ENCODE measurements at regions not wholly inside any gene's neighbourhood (a gene's known extent, or its start where the extent isn't known, plus 50 kb on each side); places are given as distances from the start of the nearest gene placed in this dataset.

DNA sequence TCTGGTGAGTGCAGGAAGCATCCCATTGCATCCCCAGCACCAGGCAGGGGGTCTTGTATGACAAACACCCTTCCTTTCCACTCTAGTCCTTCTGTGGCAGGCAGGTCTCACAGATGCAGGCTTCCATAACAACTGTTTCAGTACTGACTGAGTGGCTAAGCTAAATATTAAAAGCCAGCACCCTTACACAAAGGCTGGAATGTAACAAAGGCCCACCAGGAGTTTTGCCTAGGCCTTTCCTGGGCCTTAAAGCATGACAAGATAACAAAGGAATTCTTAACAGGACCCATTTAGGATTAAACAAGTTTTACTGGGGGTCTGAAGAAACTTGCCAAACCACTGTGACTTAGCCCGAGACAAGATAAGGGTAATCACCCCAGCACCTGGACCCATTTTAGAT, 228.9 kb upstream of the RPL38 start:
- no peak for DNase-seq
- no peak for ATAC-seq
- H3K27ac Mint-ChIP-seq = no peak overlapping the region
- no peaks in the 10 kb centered on the region for H3K9me3 Mint-ChIP-seq
- H3K4me3 Mint-ChIP-seq = no peak overlapping the region
- peaks cover 23% of the 10 kb centered on the region for H3K27me3 Mint-ChIP-seq
- H3K4me1 Mint-ChIP-seq = no peaks in the 10 kb centered on the region

DNA sequence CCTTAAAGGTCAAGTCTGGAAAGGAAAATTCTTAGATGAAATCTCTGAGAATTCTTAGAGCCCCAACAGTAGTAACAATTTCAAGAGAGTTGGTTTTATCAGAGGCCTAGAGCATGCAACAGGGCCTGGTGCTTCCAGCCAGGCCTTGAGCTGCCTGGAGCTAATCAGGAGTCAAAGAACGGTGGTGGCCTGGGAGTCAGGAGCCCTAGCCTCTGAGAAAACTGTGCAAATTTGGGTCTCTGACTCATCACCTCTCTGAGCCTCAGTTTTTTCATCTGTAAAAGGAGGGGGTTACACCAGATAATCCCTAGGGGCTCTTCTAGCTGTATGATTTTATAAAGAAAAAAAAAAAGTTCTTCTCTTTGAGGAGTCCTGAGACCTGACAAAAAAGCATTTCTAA, 227.3 kb upstream of the RPL38 start:
- no peak overlapping the region for H3K4me3 Mint-ChIP-seq
- H3K27ac Mint-ChIP-seq = no peak overlapping the region
- H3K4me1 Mint-ChIP-seq = no peaks in the 10 kb centered on the region
- H3K27me3 Mint-ChIP-seq = peaks cover 10% of the 10 kb centered on the region
- DNase-seq (no peak), ATAC-seq (no peak)
- no peaks in the 10 kb centered on the region for H3K9me3 Mint-ChIP-seq

DNA sequence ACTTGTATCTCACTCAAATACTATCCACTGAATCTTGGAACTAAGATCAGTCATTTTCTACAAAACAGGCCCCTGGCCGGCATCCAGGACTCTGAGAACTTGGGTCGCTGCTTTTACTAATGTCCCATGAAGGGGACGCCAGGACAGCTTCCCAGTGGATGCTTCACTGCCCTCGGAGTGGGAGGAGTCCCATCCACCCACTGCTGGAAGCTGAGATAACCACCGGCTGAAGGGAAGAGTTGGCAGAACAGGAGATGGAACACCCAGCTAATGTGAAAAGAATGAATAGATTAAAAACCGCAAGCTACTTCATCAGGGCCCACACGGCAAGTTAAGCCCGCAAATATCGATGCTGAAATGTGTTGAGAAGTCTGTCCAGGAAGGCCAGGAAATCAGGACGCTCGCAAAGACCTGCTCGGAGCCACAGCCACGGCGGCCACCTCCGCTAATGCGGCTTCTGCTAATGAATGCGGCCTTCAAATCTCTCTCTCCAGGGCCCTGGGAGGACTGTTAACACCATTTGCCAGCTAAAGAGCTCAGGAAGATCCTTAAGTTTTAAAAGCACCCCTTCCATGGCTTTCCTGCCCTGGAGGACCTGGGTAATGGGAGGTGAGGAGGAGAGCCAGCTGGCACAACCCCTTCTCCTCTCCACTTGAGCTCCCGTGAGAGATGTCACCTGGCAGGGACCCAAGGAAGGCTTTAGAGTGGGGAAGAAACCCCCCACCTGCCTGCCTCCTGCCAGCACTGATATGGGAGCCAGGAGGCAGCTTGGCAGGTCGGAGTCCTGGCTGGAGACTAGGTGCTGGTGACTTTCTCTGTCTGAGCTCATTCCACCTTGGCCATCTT, 226.6 kb upstream of the RPL38 start:
- Mint-ChIP-seq H3K4me3 (no peak overlapping the region), H3K27ac (peak overlapping the region; percentile 44 to 56), H3K4me1 (peaks cover 2% of the 10 kb centered on the region), H3K9me3 (no peaks in the 10 kb centered on the region), H3K27me3 (peaks cover 8% of the 10 kb centered on the region)
- ATAC-seq (no peak), DNase-seq (no peak)

- Mint-ChIP-seq H3K9me3 (no peaks in the 10 kb centered on the region), H3K27ac (no peak overlapping the region), H3K4me1 (peaks cover 24% of the 10 kb centered on the region), H3K27me3 (no peaks in the 10 kb centered on the region), H3K4me3 (no peak overlapping the region)
- ATAC-seq = no peak
- no peak for DNase-seq
Measured at GRCh38 chr17:73980517-73980916, 223.0 kb upstream of the RPL38 start.

DNA sequence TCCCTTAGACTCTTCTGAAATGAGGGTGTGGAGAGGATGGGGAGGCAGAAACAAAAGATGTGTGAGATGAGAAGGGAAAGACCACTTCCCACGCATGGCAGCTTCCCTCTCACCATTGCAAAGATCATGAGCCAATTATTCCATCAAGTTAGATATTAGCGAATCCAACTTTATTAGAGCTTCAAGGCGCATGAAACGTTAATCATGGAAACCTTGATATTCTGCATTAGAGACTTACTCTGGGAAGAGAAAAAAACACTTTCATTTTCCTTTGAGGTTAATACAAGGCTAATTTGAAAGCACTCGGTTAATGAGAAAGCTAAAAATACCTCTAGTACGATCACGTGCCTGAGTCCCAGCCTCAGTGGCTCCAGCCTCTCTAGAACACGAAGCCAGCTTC, 220.6 kb upstream of the RPL38 start:
- Mint-ChIP-seq H3K9me3 (no peaks in the 10 kb centered on the region), H3K27ac (no peak overlapping the region), H3K4me1 (peaks cover 24% of the 10 kb centered on the region), H3K27me3 (no peaks in the 10 kb centered on the region), H3K4me3 (no peak overlapping the region)
- DNase-seq (no peak), ATAC-seq (no peak)

- no peak for DNase-seq
- peaks cover 24% of the 10 kb centered on the region for H3K4me1 Mint-ChIP-seq
- H3K9me3 Mint-ChIP-seq = no peaks in the 10 kb centered on the region
- no peaks in the 10 kb centered on the region for H3K27me3 Mint-ChIP-seq
- ATAC-seq = no peak
- peak overlapping the region in 1 of 2 donors; percentile 84 for H3K27ac Mint-ChIP-seq
- no peak overlapping the region for H3K4me3 Mint-ChIP-seq
Measured at GRCh38 chr17:73983621-73984400, 219.7 kb upstream of the RPL38 start.

- DNase-seq (no peak), ATAC-seq (no peak)
- H3K4me1 Mint-ChIP-seq = peaks cover 24% of the 10 kb centered on the region
- H3K4me3 Mint-ChIP-seq = no peak overlapping the region
- peak overlapping the region in 1 of 2 donors; percentile 72 for H3K27ac Mint-ChIP-seq
- no peaks in the 10 kb centered on the region for H3K27me3 Mint-ChIP-seq
- no peaks in the 10 kb centered on the region for H3K9me3 Mint-ChIP-seq
Measured at GRCh38 chr17:73984941-73985340, 218.5 kb upstream of the RPL38 start.

DNA sequence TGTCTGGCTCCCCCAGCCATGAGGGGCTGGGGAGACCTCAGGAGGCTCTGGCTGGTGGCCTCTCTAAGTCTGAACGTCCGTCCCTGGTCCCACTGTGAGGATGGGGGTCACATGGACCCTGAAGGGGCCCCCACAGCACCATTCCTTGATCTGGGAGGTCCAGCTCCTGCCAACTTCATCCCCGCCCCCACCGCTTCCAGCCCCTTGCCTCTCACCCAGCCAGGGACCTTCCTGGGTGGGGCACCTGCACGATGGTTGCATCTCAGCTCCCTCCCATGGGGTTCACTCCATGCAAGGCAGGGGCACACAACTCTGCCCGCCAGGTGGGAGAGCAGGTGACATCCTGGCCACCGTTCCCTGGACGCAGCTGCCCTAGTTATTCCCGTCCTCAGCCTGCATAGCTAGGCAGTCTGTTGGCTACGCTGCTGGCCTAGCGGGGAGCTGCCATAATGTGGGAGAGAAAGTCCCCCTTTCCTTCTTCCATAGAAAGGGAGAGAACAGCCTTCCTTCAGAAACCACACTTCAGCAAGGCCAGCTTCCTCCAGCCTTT, 217.9 kb upstream of the RPL38 start:
- DNase-seq (no peak), ATAC-seq (no peak)
- Mint-ChIP-seq H3K9me3 (no peaks in the 10 kb centered on the region), H3K27ac (peak overlapping the region in 1 of 2 donors; percentile 72), H3K4me3 (no peak overlapping the region), H3K4me1 (peaks cover 24% of the 10 kb centered on the region), H3K27me3 (no peaks in the 10 kb centered on the region)

- Mint-ChIP-seq H3K4me1 (peaks cover 24% of the 10 kb centered on the region), H3K9me3 (no peaks in the 10 kb centered on the region), H3K4me3 (no peak overlapping the region), H3K27me3 (no peaks in the 10 kb centered on the region), H3K27ac (no peak overlapping the region)
- no peak for ATAC-seq
- DNase-seq = no peak
Measured at GRCh38 chr17:73986641-73987177, 216.8 kb upstream of the RPL38 start.

DNA sequence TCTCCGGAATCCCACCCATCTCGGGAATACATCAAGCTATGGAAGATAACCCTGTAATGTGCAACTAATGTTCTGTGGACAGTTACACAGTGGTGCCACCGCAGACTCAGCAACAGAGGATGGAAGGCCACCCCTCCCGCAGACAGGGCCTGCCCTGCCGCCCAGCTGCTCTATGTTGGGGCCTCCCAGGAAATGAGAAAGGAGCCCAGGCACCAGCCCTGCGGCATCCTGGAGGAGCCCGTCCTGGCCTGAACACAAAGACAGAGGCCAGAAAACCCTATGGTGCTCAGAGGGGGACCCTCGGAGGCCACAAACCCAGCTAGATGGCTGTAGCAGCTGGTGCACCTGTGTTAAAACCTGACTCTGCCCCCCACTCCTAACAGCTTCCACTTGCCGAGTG, 216.1 kb upstream of the RPL38 start:
- ATAC-seq (no peak), DNase-seq (no peak)
- no peaks in the 10 kb centered on the region for H3K27me3 Mint-ChIP-seq
- H3K4me1 Mint-ChIP-seq = peaks cover 17% of the 10 kb centered on the region
- H3K27ac Mint-ChIP-seq = no peak overlapping the region
- no peak overlapping the region for H3K4me3 Mint-ChIP-seq
- no peaks in the 10 kb centered on the region for H3K9me3 Mint-ChIP-seq

- Mint-ChIP-seq H3K4me1 (peaks cover 11% of the 10 kb centered on the region), H3K27ac (no peak overlapping the region), H3K4me3 (no peak overlapping the region), H3K9me3 (no peaks in the 10 kb centered on the region), H3K27me3 (no peaks in the 10 kb centered on the region)
- ATAC-seq (no peak), DNase-seq (no peak)
Measured at GRCh38 chr17:73987845-73988509, 215.5 kb upstream of the RPL38 start.

- peaks cover 6% of the 10 kb centered on the region for H3K27me3 Mint-ChIP-seq
- H3K27ac Mint-ChIP-seq = no peak overlapping the region
- no peak for ATAC-seq
Measured at GRCh38 chr17:73989671-73990070, 213.8 kb upstream of the RPL38 start.

DNA sequence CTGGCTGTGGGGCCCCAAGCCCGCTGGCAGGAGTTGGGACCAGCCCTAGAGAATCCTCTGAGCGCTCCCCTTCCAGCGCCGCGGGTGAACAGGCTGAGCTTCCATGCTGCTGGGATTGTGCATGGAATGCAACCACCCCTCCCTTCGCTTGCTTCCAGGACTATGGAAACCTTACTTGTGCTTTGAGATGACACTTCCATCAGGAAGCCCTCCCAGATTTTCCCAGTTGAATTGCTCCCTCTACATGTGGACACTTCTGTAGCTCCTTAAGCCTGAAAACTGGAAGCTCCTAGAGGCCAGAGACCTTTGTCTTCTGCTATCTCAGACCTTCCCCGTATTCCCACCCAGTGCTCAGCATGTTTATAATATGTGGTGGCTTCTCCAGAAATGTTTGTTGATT, 213.2 kb upstream of the RPL38 start:
- DNase-seq = no peak
- Mint-ChIP-seq H3K27ac (no peak overlapping the region), H3K4me3 (no peak overlapping the region), H3K27me3 (peaks cover 6% of the 10 kb centered on the region), H3K9me3 (no peaks in the 10 kb centered on the region), H3K4me1 (peaks cover 2% of the 10 kb centered on the region)
- no peak for ATAC-seq

More at GRCh38 chr17:73989671-73990070, 213.8 kb upstream of the RPL38 start:
- Mint-ChIP-seq H3K9me3 (no peaks in the 10 kb centered on the region), H3K4me1 (peaks cover 8% of the 10 kb centered on the region), H3K4me3 (no peak overlapping the region)
- no peak for DNase-seq

GRCh38 chr17:73991260-73991659, 212.2 kb upstream of the RPL38 start:
- no peaks in the 10 kb centered on the region for H3K4me1 Mint-ChIP-seq
- H3K27me3 Mint-ChIP-seq = peaks cover 6% of the 10 kb centered on the region
- DNase-seq = no peak
- no peak overlapping the region for H3K4me3 Mint-ChIP-seq
- no peak overlapping the region for H3K27ac Mint-ChIP-seq
- no peak for ATAC-seq
- no peaks in the 10 kb centered on the region for H3K9me3 Mint-ChIP-seq

DNA sequence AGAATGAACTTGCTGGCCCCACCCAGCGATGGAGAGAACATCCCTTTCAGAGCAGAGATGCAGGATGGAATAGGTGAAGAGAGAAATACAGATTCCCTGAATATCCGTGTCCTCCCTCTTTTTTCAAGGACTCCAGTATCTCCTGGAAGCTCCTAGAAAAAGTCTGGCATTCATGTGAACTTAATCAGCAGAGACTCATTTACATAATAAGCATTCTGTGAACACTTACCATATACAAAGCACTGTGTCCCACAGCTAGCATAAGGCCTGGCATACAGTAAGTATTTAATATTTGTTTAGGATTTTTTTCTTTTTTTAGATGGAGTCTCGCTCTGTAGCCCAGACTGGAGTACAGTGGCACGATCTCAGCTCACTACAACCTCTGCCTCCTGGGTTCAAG, 208.5 kb upstream of the RPL38 start:
- ATAC-seq = no peak
- no peaks in the 10 kb centered on the region for H3K9me3 Mint-ChIP-seq
- DNase-seq = no peak
- peak overlapping the region in 1 of 2 donors; percentile 72 for H3K27ac Mint-ChIP-seq
- H3K27me3 Mint-ChIP-seq = peaks cover 25% of the 10 kb centered on the region
- H3K4me3 Mint-ChIP-seq = no peak overlapping the region
- H3K4me1 Mint-ChIP-seq = no peaks in the 10 kb centered on the region
